ENCODE measurements at regions not wholly inside any gene's neighbourhood (a gene's known extent, or its start where the extent isn't known, plus 50 kb on each side); places are given as distances from the start of the nearest gene placed in this dataset.

- no peak for FAIRE-seq
- POLR2A ChIA-PET, result no interaction called here
- no peak overlapping the region for H3K27ac ChIP-seq (ENCODE audit: insufficient read depth, low read depth, low read length)
- no peak overlapping the region for H3K4me2 ChIP-seq (ENCODE audit: insufficient read depth, low read length)
- no peaks in the 10 kb centered on the region for H3K36me3 ChIP-seq (ENCODE audit: control insufficient read depth in 2 of 2, extremely low read depth in 1 of 2, insufficient read depth in 2 of 2, low read length in 2 of 2)
- BruUV-seq (replicated peaks), result no TSS peak
- intact Hi-C loops (cut with micrococcal nuclease) (no loop called here), dilution Hi-C loops (cut with MboI; ENCODE audit: extremely low pct_ligation_motif_present, low sequenced_read_pairs) (no loop called here)
- H3K79me2 ChIP-seq (ENCODE audit: control insufficient read depth, insufficient read depth, low read length), result no peaks in the 10 kb centered on the region
- CTCF ChIA-PET, result interaction anchor here (0.7 to 1.1 kb wide), 3 partner anchors 15 to 44 kb away, joined by 3 read pairs; no protein-coding TSS in a partner anchor
- H3K4me1 ChIP-seq (ENCODE audit: control insufficient read depth, extremely low read depth, insufficient read depth, low read length), result no peaks in the 10 kb centered on the region
- H3K9me1 ChIP-seq (replicated peaks; ENCODE audit: control insufficient read depth, extremely low read depth, insufficient read depth, low read length), result no peaks in the 10 kb centered on the region
- no peaks in the 10 kb centered on the region for H4K20me1 ChIP-seq (replicated peaks; ENCODE audit: control insufficient read depth, extremely low read depth, insufficient read depth, low read length)
- H3K4me3 ChIP-seq (replicated peaks in 1 of 3; ENCODE audit: insufficient read depth in 1 of 3, low read depth in 1 of 3, low read length in 3 of 3), result no peak overlapping the region
- H3K9ac ChIP-seq (replicated peaks; ENCODE audit: extremely low read depth, insufficient read depth, low read length), result no peak overlapping the region
- H3K27me3 ChIP-seq (ENCODE audit: control insufficient read depth in 2 of 2, insufficient read depth in 2 of 2, low read length in 2 of 2), result no peaks in the 10 kb centered on the region
- no peak overlapping the region for H2AFZ ChIP-seq (ENCODE audit: low read depth, low read length)
- no peak for DNase-seq (ENCODE audit: low read depth, low spot score)
- H3K9me3 ChIP-seq (replicated peaks; ENCODE audit: control insufficient read depth, insufficient read depth, low read length), result peaks cover 4% of the 10 kb centered on the region
- TF ChIP-seq JUN (IDR thresholded peaks at IDR 0.05; ENCODE audit: borderline replicate concordance, insufficient read depth, insufficient read length, low read depth) (no peak), FOS (IDR thresholded peaks at IDR 0.05; ENCODE audit: borderline replicate concordance, insufficient read depth, low read length) (no peak), POLR2AphosphoS5 (IDR thresholded peaks at IDR 0.05; ENCODE audit: insufficient read depth, low read depth, low read length) (no peak), POLR2A (IDR thresholded peaks at IDR 0.05; ENCODE audit: low read depth, low read length) (no peak), GATA2 (IDR thresholded peaks at IDR 0.05; ENCODE audit: insufficient read depth, insufficient read length, low read depth, low read length) (no peak), EZH2 (IDR thresholded peaks at IDR 0.05; ENCODE audit: borderline replicate concordance, low read depth, low read length, severe bottlenecking) (no peak), MAX (IDR thresholded peaks at IDR 0.05; ENCODE audit: insufficient read depth, insufficient read length) (no peak), MYC (IDR thresholded peaks at IDR 0.05; ENCODE audit: low read depth, low read length) (no peak)
- TF ChIP-seq, protein P1, sequence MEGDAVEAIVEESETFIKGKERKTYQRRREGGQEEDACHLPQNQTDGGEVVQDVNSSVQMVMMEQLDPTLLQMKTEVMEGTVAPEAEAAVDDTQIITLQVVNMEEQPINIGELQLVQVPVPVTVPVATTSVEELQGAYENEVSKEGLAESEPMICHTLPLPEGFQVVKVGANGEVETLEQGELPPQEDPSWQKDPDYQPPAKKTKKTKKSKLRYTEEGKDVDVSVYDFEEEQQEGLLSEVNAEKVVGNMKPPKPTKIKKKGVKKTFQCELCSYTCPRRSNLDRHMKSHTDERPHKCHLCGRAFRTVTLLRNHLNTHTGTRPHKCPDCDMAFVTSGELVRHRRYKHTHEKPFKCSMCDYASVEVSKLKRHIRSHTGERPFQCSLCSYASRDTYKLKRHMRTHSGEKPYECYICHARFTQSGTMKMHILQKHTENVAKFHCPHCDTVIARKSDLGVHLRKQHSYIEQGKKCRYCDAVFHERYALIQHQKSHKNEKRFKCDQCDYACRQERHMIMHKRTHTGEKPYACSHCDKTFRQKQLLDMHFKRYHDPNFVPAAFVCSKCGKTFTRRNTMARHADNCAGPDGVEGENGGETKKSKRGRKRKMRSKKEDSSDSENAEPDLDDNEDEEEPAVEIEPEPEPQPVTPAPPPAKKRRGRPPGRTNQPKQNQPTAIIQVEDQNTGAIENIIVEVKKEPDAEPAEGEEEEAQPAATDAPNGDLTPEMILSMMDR (IDR thresholded peaks at IDR 0.05; ENCODE audit: extremely low read depth in 1 of 2, insufficient read depth in 1 of 2, low read depth in 1 of 2, low read length in 2 of 2), result no peak
These were observed 502.7 kb downstream of the EFNA5 start for GRCh38 chr5:107168086-107168485.

Measured in endothelial cell of umbilical vein (primary cell).